ENCODE measurements at regions not wholly inside any gene's neighbourhood (a gene's known extent, or its start where the extent isn't known, plus 50 kb on each side); places are given as distances from the start of the nearest gene placed in this dataset.
"Not testable (repeated sequence)": the region's sequence is repeated elsewhere in the genome, so short reads cannot be mapped to it uniquely, and the experiment has no call there.

- DNase-seq: peak in 1 of 2 experiments; percentile 2
Observed at GRCh38 chr10:42690449-42691360, 52.3 kb upstream of the ZNF33B start.

- DNase-seq: peak; percentile 73 to 91
Observed at GRCh38 chr10:42691361-42692120, 53.2 kb upstream of the ZNF33B start.

- no peak for DNase-seq
Observed at GRCh38 chr10:42697926-42698325, 59.6 kb upstream of the ZNF33B start.

GRCh38 chr10:42707234-42707633, 68.9 kb upstream of the ZNF33B start:
- DNase-seq: no peak

- not testable (repeated sequence) for DNase-seq
Observed at GRCh38 chr10:42719339-42719738, 63.3 kb upstream of the BMS1 start.

GRCh38 chr10:42722575-42722974, 60.0 kb upstream of the BMS1 start:
- no peak for DNase-seq

GRCh38 chr10:42723549-42723948, 59.0 kb upstream of the BMS1 start:
- DNase-seq: not testable (repeated sequence)

GRCh38 chr10:42724660-42725059, 57.9 kb upstream of the BMS1 start:
- DNase-seq: not testable (repeated sequence)

- no peak for DNase-seq
Observed at GRCh38 chr10:42732266-42732665, 50.3 kb upstream of the BMS1 start.
